K562 (cell line): ENCODE measurements at regions not wholly inside any gene's neighbourhood (a gene's known extent, or its start where the extent isn't known, plus 50 kb on each side); places are given as distances from the start of the nearest gene placed in this dataset.

Experiments used
- ARID2 ChIP-seq: fragments of 450-650 bp; IDR thresholded peaks from 2 replicates; pipeline ENCODE4 v1.6.1; 2017; ENCODE audit warnings: antibody characterized with exemption, mild to moderate bottlenecking
- CCAR2 ChIP-seq: fragments of 200-400 bp; formaldehyde crosslinking; IDR thresholded peaks from 2 replicates; pipeline ENCODE4 v1.6.1; 2017; ENCODE audit warnings: mild to moderate bottlenecking, low read depth, low read length
- EZH2 ChIP-seq: IDR thresholded peaks from 2 replicates; pipeline ENCODE4 v1.6.1; 2012; ENCODE audit warnings: low read depth, mild to moderate bottlenecking, inconsistent platforms, low read length, borderline replicate concordance
- NONO ChIP-seq, 2 experiments: fragments of 200-400 bp in 1 of 2; fragments of 450-650 bp in 1 of 2; formaldehyde crosslinking in 1 of 2; IDR thresholded peaks; 2 replicates each; pipeline ENCODE4 v1.6.1; 2017; ENCODE audit warnings: low read depth in 2 of 2, mild to moderate bottlenecking in 2 of 2, moderate library complexity in 2 of 2, low read length in 1 of 2
- NR2C2 ChIP-seq, 2 experiments: fragments of 200-800 bp in 1 of 2; sonication (Bioruptor generic) in 1 of 2; sonication (generic) in 1 of 2; formaldehyde crosslinking in 1 of 2; IDR thresholded peaks; 2 replicates each; pipeline versions ENCODE4 v1.6.1 to v1.8.0; 2016 to 2022; ENCODE audit warnings: mild to moderate bottlenecking in 1 of 2, missing compliant biosample characterization in 1 of 2, missing genetic modification characterization in 1 of 2, missing genetic modification reagents in 1 of 2
- POLR2A ChIP-seq: fragments of 450-650 bp; conservative IDR thresholded peaks from 2 replicates; pipeline ENCODE4 v1.6.1; 2016
- XRCC5 ChIP-seq: fragments of 200-400 bp; formaldehyde crosslinking; IDR thresholded peaks from 2 replicates; pipeline ENCODE4 v1.6.1; 2017; ENCODE audit warnings: low read depth, mild to moderate bottlenecking, low read length
- ZFP36 ChIP-seq: fragments of 150-350 bp; IDR thresholded peaks from 2 replicates; pipeline ENCODE4 v1.6.1; 2018; ENCODE audit warnings: low read length, low read depth; ENCODE audit not compliant: partially characterized antibody
- ZNF212 ChIP-seq: fragments of 450-650 bp; formaldehyde crosslinking; IDR thresholded peaks from 2 replicates; pipeline ENCODE4 v1.4.0; 2020; ENCODE audit warnings: mild to moderate bottlenecking
- TF ChIP-seq, protein P1 (sequence below), 3 experiments: IDR thresholded peaks in 2 of 3; conservative IDR thresholded peaks in 1 of 3; 2 replicates each; pipeline ENCODE4 v1.5.1; 2011 to 2012; ENCODE audit warnings: low read length in 3 of 3, mild to moderate bottlenecking in 3 of 3, control low read depth in 2 of 3, improper control_type of control experiment in 1 of 3, inconsistent platforms in 1 of 3, low read depth in 1 of 3, mixed read lengths in 1 of 3, moderate library complexity in 1 of 3; ENCODE audit not compliant: insufficient read depth in 2 of 3
- TF ChIP-seq, protein P2 (sequence below): sonication (generic); formaldehyde crosslinking; IDR thresholded peaks from 2 replicates; pipeline ENCODE4 v1.8.1; 2022; ENCODE audit warnings: missing genetic modification reagents

DNA sequence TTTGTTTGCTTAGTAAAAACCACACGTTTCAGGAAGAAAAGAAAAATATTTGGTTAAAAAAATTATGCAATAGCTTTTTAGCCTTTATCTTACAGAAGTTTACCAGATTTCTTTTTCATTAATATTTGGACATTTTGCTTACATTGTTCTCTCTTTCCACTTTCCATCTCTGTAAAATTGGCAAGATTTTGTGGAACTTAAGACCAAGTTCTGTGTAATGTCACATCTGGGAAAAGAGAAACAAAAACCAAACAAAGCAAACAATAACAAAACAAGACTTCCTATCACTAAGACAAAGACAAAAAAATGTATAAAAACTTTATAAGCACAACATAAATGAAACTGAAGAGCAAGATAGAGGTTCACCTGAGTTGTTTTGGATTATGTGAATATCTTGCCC lies 1392.1 kb upstream of the CELF4 start:
- TF ChIP-seq NONO (IDR thresholded peaks at IDR 0.05; ENCODE audit: low read depth in 2 of 2, low read length in 1 of 2), result no peak
- TF ChIP-seq, protein P1, sequence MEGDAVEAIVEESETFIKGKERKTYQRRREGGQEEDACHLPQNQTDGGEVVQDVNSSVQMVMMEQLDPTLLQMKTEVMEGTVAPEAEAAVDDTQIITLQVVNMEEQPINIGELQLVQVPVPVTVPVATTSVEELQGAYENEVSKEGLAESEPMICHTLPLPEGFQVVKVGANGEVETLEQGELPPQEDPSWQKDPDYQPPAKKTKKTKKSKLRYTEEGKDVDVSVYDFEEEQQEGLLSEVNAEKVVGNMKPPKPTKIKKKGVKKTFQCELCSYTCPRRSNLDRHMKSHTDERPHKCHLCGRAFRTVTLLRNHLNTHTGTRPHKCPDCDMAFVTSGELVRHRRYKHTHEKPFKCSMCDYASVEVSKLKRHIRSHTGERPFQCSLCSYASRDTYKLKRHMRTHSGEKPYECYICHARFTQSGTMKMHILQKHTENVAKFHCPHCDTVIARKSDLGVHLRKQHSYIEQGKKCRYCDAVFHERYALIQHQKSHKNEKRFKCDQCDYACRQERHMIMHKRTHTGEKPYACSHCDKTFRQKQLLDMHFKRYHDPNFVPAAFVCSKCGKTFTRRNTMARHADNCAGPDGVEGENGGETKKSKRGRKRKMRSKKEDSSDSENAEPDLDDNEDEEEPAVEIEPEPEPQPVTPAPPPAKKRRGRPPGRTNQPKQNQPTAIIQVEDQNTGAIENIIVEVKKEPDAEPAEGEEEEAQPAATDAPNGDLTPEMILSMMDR (IDR thresholded peaks at IDR 0.05 in 2 of 3, conservative IDR thresholded peaks at IDR 0.05 in 1 of 3; ENCODE audit: insufficient read depth in 2 of 3, low read depth in 1 of 3, low read length in 3 of 3), result no peak
- no peak for TF ChIP-seq XRCC5
- TF ChIP-seq, protein P2, sequence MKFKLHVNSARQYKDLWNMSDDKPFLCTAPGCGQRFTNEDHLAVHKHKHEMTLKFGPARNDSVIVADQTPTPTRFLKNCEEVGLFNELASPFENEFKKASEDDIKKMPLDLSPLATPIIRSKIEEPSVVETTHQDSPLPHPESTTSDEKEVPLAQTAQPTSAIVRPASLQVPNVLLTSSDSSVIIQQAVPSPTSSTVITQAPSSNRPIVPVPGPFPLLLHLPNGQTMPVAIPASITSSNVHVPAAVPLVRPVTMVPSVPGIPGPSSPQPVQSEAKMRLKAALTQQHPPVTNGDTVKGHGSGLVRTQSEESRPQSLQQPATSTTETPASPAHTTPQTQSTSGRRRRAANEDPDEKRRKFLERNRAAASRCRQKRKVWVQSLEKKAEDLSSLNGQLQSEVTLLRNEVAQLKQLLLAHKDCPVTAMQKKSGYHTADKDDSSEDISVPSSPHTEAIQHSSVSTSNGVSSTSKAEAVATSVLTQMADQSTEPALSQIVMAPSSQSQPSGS (CRISPR knock-in tag), result no peak
- no peak for TF ChIP-seq EZH2
- no peak for TF ChIP-seq ARID2
- TF ChIP-seq NR2C2 (CRISPR knock-in tag; IDR thresholded peaks at IDR 0.05), result no peak
- no peak for TF ChIP-seq NR2C2 (tag; IDR thresholded peaks at IDR 0.05)
- TF ChIP-seq ZFP36, result no peak
- no peak for TF ChIP-seq POLR2A
- TF ChIP-seq ZNF212 (CRISPR knock-in tag), result no peak
- TF ChIP-seq CCAR2, result no peak
